COLO668 (cell line): ENCODE measurements at regions not wholly inside any gene's neighbourhood (a gene's known extent, or its start where the extent isn't known, plus 50 kb on each side); places are given as distances from the start of the nearest gene placed in this dataset.

ENCODE experiments used
- DNase-seq: peaks from one replicate; lab custom pipeline; 2025; ENCODE audit not compliant: unreplicated experiment; lab: John Stamatoyannopoulos, UW

DNA sequence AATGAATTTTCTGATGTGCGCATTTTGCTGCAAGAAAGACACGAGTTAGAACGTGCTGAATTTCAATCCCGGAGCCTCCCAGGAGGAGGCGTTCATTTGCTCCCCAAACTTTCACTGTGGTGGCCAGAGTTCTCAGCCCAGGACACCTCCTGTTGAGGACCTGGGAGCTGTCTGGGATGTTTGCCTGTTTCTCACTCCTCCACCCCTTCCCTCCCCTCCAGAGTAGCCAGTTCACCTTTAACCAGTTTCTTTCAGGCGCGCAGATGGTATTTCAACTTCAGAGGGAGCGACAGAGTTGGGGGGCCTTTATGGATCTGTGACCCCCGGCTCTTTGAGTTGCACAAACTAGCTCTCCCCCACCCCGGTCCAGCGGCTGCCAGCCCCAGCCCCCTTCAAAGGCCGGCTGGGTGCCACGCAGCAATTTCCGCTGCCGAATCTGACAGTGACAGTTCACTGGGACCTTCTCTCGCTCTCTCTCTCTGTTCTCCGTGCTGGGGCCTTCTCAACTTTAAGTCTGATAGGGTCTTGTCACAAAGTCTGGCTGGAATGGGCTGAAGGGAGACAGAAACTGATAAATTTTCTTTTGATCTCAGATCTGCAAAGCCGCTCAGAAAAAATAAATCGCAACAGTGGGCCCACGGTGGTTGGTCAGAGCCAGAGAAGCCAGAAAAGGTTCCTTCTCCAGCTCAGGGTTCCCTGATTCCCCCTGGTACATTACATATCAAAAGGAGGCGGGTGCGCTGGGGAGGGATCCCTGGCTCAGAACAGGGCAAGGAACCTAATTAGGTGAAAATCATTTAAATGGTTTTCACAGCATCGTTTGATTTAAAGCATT is 100.0 kb upstream of the STX18 start:
- DNase-seq: no peak

DNA sequence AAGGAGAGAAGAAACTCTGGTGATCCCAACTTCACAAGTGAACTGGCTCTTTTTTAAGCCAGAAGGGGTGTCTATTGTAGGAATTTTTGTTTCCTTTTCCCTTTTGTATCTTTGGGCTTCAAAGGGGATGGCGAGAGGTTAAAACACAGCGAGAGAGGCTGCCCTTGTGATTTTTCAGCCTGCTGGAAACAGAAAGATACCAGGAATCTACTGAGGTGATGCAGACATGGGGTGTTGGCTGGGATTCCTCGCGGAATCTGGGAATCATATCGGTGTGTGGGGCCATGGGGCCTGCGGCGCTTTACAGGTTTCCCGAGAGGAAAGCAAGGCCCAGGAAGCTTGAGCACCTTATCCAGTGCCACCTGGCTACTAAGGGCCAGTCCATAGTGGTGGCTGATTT is 99.4 kb upstream of the STX18 start:
- DNase-seq: no peak

GRCh38 chr4:4640692-4641091 is 98.8 kb upstream of the STX18 start:
- no peak for DNase-seq

GRCh38 chr4:4639370-4639769 is 97.5 kb upstream of the STX18 start:
- no peak for DNase-seq

GRCh38 chr4:4637710-4638109 is 95.9 kb upstream of the STX18 start:
- DNase-seq: no peak

DNA sequence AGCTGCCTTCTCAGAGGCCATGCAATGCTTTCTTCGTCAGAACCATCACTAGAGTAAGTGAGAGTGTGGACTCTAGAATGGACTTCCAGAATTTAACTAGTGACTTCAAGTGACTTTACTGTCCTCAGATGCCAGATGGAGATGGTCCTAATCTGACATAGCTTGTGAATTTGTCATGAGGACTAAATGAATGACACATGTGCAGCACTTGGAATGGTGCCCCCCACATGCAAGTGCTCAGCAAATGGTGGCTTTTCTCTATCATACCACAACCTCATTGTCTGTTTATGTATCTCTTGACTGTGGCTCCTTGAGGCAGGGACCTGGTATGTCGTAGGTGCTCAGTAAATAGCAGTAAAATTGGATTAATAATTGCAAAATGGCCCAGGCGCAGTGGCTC is 91.6 kb upstream of the STX18 start:
- no peak for DNase-seq

DNA sequence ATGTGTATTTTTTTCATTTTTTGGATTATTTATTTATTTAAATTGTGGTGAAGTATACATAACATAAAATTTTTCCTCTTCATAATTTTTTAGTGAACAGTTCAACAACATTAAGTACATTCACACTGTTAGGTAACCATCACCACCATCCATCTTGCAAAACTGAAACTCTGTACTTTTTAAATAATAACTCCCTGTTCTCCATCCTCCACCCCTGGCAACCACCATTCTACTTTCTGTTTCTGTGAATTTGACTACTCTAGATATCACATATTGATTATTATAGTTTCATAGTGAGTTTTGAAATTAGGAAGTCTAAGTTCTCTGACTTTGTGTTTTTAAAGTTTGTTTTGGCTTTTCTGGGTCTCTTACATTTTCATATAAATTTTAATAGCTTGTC is 89.3 kb upstream of the STX18 start:
- no peak for DNase-seq

- DNase-seq: no peak
These were observed 86.1 kb upstream of the STX18 start for GRCh38 chr4:4627906-4628305.

- DNase-seq: no peak
These were observed 85.3 kb upstream of the STX18 start for GRCh38 chr4:4627111-4627510.

- DNase-seq: no peak
These were observed 83.6 kb upstream of the STX18 start for GRCh38 chr4:4625488-4625887.

- no peak for DNase-seq
These were observed 82.5 kb upstream of the STX18 start for GRCh38 chr4:4624276-4624897.

DNA sequence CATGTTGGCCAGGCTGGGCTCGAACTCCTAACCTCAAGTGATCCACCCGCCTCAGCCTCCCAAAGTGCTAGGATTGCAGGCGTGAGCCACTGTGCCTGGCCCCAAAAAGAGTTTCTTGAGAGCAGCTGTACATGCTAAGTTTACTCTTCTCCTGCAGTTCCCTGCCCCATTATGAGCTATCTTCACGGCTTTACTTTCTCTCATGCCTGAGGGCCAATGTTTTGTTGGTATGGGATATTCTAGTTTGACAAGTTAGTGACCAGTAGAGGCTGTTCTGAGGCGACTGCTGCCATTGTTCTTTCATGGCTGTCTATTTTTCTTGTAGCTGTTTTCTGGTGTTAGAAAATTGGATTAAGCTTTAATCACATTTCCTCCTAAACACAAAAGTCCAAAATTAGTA is 78.0 kb upstream of the STX18 start:
- DNase-seq: no peak

DNA sequence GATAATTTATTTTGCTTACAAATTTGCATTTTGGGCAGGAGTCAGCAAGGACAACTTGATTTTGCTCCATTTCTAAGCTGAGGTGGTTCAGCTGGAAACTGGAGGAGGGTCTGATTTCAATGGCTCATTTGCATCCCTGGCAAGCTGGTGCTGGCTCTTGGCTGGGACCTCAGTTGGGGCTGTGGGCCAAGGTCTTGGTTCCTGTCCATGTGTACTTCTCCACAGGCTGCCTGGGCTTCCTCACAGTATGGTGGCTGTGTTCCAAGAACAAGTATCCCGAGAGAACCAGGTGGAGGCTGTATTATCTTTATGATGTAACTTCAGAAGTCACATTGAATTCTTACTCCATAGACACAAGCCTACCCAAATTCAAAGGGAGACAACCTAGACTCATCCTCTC is 77.0 kb upstream of the STX18 start:
- no peak for DNase-seq

DNA sequence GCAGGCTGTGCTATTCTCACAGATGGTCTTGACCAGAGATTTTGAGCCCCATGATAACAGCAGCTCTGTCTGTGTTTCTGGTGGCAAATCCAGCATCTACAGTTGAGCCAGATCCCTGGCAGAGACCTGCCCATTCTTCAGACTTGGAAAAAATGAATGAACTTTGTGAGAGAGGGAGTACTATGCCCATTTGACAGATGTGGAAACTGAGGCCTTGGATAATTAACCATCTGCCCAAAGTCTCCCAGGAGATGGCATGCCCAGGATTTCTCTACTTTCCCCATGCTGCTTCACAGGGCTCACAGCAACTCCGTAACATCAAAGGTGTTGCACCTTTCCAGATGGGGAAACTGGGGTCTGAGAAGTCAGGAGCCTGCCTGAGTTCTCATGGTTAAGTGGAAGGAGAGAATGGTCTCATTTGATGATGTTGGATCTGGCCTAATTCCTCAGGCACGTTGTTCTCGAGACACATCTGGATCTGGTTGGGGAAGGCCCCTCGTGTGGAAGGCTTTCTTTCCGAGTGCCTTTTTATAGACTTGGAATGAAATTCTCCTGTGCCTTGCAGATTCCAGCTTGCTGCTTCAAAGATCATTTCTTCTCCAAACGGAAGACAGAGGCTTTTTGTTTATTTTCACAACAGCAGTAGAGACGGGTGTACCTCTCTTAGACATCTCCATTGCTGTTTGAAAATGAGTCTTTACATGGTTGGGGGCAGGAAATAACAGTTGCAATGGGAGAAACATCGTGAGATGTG is 73.3 kb upstream of the STX18 start:
- DNase-seq: no peak

- DNase-seq: no peak
These were observed 71.9 kb upstream of the STX18 start for GRCh38 chr4:4613641-4614286.

DNA sequence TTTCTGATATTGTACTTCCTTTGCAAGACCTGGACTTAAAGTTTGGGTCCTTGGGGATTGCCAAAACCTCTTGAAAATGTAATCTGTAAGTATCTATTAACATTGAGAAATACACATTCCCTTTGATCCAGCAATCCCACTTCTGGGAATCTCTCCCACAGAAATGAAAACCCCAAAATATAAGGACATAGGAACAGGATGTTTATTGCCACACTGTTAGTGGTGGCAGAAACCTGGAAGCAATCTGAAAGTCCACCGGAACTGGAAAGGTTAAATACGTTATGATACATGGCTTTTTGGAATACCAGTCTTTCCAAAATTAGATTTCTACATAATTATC is 71.2 kb upstream of the STX18 start:
- no peak for DNase-seq

DNA sequence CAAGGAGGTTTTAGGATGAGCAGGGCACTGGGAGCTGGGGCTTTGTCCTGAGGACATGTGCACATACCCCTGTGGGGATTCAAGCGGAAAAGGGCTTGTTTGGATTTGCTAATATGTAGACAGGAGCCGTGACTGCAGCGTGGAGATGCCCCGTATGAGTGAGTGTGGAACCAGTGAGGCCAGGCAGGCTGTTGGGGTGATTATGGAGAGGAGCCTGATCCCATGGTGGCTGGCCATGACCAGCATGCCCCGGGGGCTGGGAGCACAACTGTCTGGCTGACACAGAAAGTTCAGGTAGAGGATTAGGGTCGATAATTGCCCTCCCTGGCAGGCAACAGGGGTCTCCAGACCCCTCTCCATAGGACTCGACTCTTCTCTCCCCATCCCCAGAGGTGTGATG is 68.8 kb upstream of the STX18 start:
- DNase-seq: peak; percentile 42

DNA sequence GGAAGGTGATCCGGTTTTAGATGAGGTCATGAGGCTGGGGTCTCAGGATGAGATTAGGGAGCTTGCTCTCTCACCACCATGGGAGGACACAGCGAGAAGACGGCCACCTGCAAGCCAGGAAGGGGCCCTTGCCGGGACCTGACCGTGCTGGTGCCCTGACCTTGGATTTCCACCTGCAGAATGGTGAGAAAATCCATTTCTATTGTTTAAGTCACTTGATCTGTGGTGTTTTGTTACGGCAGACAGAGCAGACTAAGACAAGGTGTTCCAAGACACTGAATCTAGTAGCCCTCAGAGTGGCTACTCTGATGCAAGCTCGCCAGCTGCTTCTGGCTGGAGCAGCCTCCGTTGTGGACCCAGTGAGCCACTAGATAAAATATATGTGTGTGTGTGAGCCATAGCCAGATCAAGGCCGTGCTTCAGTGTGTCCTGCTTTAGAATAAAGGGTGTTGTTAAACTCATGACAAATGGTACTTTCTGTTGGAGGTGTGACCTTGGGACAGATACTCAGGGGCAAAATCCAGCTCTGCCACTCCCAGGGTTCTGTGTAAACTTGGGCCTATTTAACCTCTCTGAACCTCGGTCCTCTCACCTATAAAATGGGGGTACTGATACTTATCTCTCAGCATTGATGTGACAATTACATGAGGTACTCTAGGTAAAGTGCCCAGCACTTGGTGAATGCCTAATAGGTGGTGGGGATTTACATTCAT is 67.9 kb upstream of the STX18 start:
- DNase-seq: peak; percentile 11

DNA sequence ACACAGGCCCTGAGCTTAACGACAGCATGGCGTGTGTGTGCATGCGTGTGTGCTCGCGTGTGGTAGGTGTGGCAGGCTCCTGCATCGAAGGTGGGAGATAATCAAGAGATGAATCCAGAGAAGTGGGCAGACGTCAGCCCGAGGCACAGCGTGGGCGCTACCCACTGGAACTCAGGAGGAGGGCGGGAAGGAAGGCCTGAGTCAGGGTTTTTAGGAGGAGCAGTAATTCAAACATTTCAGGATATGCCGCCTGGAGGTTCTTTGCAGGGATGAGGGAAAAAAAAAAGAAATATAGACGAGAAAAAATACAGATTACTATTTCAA is 66.3 kb upstream of the STX18 start:
- no peak for DNase-seq

- DNase-seq: no peak
These were observed 65.7 kb upstream of the STX18 start for GRCh38 chr4:4607336-4608213.
